Right ventricle myocardium superior (tissue), 1 donor: ENCODE measurements at regions not wholly inside any gene's neighbourhood (a gene's known extent, or its start where the extent isn't known, plus 50 kb on each side); places are given as distances from the start of the nearest gene placed in this dataset.
"Not testable (repeated sequence)": the region's sequence is repeated elsewhere in the genome, so short reads cannot be mapped to it uniquely, and the experiment has no call there.

Source experiments
- ATAC-seq: fragments of 200-7000 bp; cut with Tn5 transposase; one replicate; pipeline ENCODE4 v1.9.1; 2020; ENCODE audit warnings: mild to moderate bottlenecking; ENCODE audit not compliant: poor library complexity
- DNase-seq: peaks from one replicate; pipeline ENCODE4 v3.0.0-alpha.2; 2020
- intact Hi-C: fragments of 100-400 bp; cut with DNase I; formaldehyde crosslinking; loops from one replicate; pipeline ENCODE4 v1.11.2; 2022
- donor health status: DM: no; HTN: yes; CAD: no; lungs with severe emphysema.

DNA sequence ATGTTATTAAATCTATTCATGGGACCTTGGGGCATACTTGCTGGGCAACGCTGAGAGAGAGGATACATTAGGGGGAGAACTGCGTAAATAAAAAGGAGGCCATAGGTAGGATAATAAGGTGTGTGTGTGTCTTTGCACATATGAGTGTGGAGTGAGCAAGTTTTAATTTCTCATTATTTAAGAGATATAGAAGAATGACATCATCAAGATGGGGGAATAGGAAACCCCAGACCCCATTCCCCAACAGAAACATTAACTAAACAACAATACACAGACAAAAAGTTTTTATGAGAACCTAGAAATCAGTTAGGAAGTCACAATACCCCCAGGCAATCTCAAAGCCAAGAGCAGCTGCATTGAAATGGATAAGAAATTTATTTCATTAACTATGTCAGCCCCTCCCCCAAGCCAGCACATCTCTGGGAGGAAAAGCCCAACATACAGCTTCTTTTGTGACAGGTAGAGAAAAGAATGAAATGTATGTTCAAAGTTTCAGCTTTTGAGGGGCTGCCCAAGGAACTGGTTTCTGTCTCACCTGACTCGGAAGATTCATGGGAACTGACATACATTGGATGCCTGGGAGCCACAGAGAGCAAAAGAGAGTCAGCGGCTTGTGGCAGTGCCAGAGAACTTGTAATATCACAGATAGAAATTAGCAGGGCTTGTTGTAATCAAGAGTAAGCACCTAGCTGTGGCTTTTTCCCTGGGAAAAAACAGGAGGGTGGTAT, 234.3 kb upstream of the NFIA start:
- ATAC-seq, result no peak
- intact Hi-C loops, result loop anchor here (5.0 kb wide), 1 partner anchor 194 kb away; no protein-coding TSS in a partner anchor
- no peak for DNase-seq

GRCh38 chr1:60847391-60847790, 235.0 kb upstream of the NFIA start:
- intact Hi-C loops, result loop anchor here (5.0 kb wide), 1 partner anchor 195 kb away; no protein-coding TSS in a partner anchor
- ATAC-seq, result no peak
- DNase-seq, result no peak

GRCh38 chr1:60845659-60846058, 236.7 kb upstream of the NFIA start:
- intact Hi-C loops, result loop anchor here (5.0 kb wide), 1 partner anchor 197 kb away; no protein-coding TSS in a partner anchor
- not testable (repeated sequence) for DNase-seq, ATAC-seq

DNA sequence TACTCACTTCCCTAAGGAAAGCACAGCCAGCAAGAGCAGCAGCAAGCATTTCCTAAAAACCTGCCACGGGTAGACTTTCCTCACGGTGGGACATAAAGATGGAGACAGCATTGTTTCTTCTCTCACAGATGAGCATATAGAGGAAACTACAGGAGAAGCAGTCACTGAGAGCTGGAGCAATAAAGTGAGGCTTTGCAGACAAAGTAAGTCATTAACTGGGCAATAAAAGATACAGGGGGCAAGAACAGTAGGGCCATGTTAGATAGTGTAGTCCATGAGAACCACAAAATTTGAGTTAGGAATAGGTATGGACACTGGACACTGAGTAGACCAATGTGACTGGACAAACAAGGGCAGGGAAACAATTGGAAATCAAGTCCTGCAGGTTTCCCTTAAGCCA, 240.1 kb upstream of the NFIA start:
- intact Hi-C loops, result no loop called here
- DNase-seq (no peak), ATAC-seq (no peak)

DNA sequence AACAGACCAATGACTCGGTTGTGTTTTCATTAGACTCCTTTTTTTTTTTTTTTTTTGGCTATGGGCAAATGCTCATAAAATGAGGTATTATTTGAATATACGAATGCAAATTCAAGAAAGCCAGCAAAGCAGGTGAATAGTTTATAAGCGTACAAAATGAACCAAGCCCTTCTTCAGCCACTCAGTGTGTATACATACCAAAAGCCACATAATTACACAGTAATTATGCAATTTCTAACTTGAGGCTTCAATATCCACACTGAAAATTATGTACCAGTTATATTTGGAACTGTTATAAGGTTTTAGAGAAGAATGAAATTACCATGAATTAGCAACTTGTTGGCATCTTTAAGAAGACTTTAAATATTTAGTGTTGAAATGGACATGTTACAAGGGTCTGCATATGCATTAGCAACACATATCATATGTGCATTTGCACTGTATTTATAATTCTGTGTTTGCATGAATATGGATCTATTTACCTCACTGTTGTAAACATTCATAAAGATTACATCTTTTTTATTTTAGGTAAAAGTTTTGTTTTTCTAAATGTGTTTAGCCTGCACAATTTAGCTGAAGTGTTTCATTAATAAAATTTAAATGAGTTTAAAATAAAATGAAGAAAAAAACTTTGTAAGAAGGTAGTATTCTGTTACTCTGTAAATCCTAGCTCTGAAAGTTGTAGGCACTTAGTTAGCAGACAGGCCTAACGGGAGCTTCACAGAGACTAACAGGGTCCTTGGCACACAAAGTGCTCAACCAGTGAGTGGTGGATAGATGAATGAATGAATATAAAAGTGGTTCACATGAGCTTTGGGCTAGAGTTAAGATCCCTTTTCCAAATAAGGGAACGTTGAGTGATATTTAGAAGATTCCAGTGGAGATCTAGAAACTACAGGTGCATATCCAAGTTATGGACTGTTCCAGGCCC, 241.0 kb upstream of the NFIA start:
- intact Hi-C loops, result no loop called here
- ATAC-seq (no peak), DNase-seq (no peak)

DNA sequence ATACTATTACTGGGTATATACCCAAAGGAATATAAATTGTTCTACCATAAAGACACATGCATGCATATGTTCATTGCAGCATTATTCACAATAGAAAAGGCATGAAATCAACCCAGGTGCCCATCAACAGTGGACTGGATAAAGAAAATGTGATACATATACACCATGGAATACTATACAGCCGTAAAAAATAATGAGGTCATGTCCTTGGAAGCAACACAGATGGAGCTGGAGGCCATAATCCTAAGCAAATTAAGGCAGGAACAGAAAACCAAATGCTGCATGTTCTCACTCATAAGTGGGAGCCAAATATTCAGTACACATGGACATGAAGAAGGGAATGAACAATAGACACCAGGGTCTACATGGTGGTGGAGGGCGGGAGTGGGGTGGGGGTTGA, 241.9 kb upstream of the NFIA start:
- DNase-seq, intact Hi-C loops, ATAC-seq: not testable (repeated sequence)

GRCh38 chr1:60835649-60836048, 246.7 kb upstream of the NFIA start:
- intact Hi-C loops, result no loop called here
- DNase-seq (no peak), ATAC-seq (no peak)

DNA sequence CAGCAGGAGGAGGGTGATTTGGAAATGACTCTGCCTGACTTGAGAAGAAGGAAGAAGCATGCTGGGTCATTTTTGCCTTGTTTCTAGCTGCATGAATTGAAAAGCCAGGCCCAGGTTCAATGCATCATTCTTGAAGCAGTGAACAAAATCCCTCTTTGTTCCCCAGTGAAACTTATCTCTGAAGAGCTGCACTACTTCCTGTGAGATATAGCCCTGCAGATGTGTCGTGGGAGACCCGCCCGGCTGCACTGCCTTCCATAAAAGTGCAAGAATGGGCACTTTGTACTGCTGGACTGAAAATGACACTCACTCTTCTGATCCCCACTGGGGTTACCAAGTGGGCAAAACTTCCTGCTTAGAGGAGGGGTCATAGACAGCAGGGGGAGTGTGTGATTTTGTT, 249.2 kb upstream of the NFIA start:
- intact Hi-C loops, result no loop called here
- ATAC-seq (peak; percentile 25), DNase-seq (peak; percentile 42)

DNA sequence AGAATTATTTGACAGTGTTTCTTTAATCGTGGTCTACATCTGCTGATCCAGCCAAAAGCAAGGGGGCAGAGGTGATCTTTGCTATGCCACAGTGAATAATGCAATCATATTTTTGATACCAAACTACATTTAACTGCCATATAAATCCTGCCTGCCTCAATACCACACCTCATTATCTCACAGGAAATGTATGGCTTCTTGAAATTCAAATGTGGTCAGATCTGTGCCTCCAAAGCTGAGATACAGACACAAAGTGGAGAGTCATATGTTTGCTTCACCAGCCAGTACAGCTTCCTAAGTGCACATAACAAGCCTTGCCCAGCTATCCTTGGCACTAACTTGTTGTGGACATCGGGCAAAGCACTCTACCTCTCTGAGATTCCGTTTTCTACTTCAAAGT, 250.0 kb upstream of the NFIA start:
- ATAC-seq (no peak), DNase-seq (no peak)
- intact Hi-C loops, result no loop called here

DNA sequence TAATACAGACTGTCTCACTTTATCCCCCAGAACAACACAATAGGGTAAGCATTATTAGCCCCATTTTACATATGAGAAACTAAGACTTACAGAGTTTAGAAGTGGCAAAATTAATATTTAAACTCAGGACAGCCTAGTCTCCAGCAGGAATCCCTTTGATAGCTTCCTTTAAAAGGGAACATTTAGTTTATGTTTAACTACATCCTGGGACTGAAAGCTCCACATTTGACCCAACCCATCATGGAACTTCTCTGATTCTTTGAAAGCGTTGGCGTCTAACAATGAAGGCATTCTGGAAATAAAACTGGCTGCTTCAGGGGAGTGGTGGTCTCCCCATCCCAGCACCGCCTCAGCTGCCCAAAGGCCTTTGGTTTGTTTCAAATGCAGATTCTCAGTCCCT, 250.6 kb upstream of the NFIA start:
- no peak for ATAC-seq
- no peak for DNase-seq
- intact Hi-C loops, result no loop called here

DNA sequence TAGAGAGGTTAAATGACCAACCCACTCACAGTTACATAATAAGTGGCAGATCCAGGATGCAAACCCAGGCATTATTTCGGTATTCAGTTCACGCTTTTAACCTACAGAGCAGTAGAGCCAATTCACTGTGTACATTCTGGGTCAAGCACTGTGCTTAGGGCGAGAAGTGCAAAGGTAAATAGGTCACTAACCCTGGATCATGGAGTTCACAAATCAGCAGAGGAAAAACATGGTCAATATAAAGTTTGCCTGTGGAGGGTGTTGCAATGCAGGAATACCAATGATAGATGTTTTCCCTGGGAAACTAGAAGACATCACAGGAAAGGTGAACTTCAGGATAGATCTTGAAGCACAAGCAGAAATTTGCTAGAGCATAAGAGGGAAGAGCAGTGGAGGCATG, 253.4 kb upstream of the NFIA start:
- ATAC-seq (no peak), DNase-seq (no peak)
- intact Hi-C loops, result no loop called here

DNA sequence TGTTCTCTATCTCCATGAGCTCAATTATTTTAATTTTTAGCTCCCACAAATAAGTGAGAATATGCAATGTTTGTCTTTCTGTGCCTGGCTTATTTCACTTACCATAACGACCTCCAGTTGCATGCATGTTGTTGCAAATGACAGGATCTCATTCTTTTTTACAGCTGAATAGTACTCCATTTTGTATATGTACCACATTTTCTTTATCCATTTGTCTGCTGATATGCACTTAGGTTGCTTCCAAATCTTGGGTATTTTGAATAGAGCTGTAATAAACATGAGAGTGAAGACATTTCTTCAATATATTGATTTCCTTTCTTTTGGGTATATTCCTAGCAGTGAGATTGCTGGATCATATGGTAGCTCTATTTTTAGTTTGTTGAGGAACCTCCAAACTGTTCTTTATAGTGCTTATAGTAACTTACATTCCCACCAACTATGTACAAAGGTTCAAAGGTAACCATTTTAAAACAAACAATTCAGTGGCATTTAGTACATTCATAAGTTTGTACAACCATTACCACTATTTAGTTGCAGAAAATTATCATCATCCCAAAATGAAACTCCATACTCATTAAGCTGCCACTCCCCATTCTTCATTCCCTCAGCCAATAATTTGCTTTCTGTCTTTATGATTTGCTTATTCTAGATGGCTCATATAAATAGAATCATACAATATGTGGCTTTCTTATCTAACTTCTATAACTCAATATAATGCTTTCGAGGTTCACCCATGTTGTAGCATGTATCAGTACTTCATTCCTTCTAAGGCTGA, 255.9 kb upstream of the NFIA start:
- DNase-seq (no peak), ATAC-seq (no peak)
- intact Hi-C loops, result no loop called here

- intact Hi-C loops, result no loop called here
- DNase-seq (no peak), ATAC-seq (no peak)
Observed at GRCh38 chr1:60825593-60825992, 256.8 kb upstream of the NFIA start.

DNA sequence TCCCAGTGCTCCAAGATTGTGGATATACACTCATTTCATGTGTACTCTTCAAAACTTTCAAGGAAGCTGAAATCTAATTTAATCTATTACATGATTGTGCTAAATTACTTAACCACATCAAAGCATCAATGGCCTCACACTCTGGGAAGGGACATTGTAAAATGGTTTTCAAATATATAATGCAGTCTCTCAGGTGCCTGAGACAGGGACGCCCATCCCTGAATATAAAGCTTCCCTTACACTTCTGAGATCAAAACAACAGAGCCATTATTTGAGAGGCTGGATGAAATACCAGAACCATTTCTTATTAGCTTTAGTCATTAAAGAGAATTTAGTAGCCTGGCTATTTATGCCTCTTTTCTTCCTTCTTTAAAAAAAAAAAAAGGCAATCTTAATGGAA, 259.2 kb upstream of the NFIA start:
- ATAC-seq (no peak), DNase-seq (no peak)
- intact Hi-C loops, result no loop called here

GRCh38 chr1:60822252-60822651, 260.1 kb upstream of the NFIA start:
- no peak for DNase-seq
- no peak for ATAC-seq
- intact Hi-C loops, result no loop called here

GRCh38 chr1:60821156-60821555, 261.2 kb upstream of the NFIA start:
- intact Hi-C loops, result no loop called here
- no peak for ATAC-seq

GRCh38 chr1:60818969-60819701, 263.2 kb upstream of the NFIA start:
- intact Hi-C loops, result no loop called here
- no peak for ATAC-seq
- no peak for DNase-seq

More at GRCh38 chr1:60821156-60821555, 261.2 kb upstream of the NFIA start:
- DNase-seq, result no peak

DNA sequence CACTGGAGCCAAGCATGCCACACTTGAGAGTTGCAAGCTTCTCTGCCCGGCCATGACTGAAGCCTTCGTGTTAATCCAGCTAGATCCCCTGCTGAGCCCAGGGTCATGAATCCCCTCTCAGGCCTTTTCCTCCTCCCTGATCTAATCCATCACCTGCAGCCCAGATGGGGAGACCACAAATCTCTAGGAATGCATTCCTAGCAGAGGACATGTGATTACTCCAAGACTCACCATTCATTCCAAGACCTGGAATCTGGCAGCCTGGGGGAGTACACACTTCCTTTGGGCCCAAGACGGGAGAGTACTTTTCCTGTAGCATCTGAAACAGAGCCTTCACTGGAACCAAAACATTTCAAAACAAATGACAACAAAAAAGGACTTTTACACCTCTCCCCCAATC, 269.3 kb upstream of the NFIA start:
- DNase-seq (no peak), ATAC-seq (no peak)
- intact Hi-C loops, result no loop called here
